Ishikawa (cell line): ENCODE measurements at regions not wholly inside any gene's neighbourhood (a gene's known extent, or its start where the extent isn't known, plus 50 kb on each side); places are given as distances from the start of the nearest gene placed in this dataset.

Experiments
- CEBPB ChIP-seq: IDR thresholded peaks from 2 replicates; pipeline ENCODE4 v1.6.1; 2012
- EGR1 ChIP-seq: IDR thresholded peaks from 2 replicates; pipeline ENCODE4 v1.6.1; 2012
- EP300 ChIP-seq: IDR thresholded peaks from 2 replicates; pipeline ENCODE4 v1.6.1; 2012; ENCODE audit warnings: borderline replicate concordance
- RAD21 ChIP-seq: IDR thresholded peaks from 2 replicates; pipeline ENCODE4 v1.6.1; 2012; ENCODE audit warnings: low read depth
- TAF1 ChIP-seq: IDR thresholded peaks from 2 replicates; pipeline ENCODE4 v1.6.1; 2012; ENCODE audit warnings: low read depth, mild to moderate bottlenecking
- TCF12 ChIP-seq: IDR thresholded peaks from 2 replicates; pipeline ENCODE4 v1.6.1; 2012; ENCODE audit warnings: low read depth
- YY1 ChIP-seq: IDR thresholded peaks from 2 replicates; pipeline ENCODE4 v1.6.1; 2012; ENCODE audit warnings: low read depth
- TF ChIP-seq, protein P1 (sequence below): IDR thresholded peaks from 2 replicates; pipeline ENCODE4 v1.6.1; 2012
- TF ChIP-seq, protein P2 (sequence below): IDR thresholded peaks from 2 replicates; pipeline ENCODE4 v1.6.1; 2012
- TF ChIP-seq, protein P3 (sequence below): IDR thresholded peaks from 2 replicates; pipeline ENCODE4 v1.6.1; 2012; ENCODE audit warnings: low read depth, mild to moderate bottlenecking

DNA sequence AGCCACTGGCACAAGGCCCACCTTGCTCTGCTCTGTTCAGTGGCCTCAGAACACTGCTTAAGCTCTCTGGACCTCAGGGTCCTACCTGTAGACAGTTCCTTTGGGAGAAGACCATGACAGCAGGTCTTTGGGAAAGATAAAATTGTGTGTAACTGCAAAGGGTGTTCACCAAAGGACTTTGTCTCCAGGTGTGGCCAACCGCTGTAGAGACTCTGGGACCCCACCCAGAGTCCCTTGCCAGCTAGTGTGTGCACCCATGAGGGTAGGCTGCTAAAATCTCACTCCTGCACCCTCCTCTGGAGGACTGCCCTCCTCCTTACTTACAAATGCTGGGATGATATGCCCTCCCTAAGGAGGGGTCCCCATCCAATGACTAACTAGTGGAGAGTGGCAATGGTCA is 211.2 kb downstream of the TSHZ3 start:
- TF ChIP-seq CEBPB = no peak
- TF ChIP-seq, protein P1, sequence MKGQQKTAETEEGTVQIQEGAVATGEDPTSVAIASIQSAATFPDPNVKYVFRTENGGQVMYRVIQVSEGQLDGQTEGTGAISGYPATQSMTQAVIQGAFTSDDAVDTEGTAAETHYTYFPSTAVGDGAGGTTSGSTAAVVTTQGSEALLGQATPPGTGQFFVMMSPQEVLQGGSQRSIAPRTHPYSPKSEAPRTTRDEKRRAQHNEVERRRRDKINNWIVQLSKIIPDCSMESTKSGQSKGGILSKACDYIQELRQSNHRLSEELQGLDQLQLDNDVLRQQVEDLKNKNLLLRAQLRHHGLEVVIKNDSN = no peak
- no peak for TF ChIP-seq RAD21
- TF ChIP-seq, protein P2, sequence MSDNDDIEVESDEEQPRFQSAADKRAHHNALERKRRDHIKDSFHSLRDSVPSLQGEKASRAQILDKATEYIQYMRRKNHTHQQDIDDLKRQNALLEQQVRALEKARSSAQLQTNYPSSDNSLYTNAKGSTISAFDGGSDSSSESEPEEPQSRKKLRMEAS = no peak
- no peak for TF ChIP-seq YY1
- TF ChIP-seq EP300 = no peak
- TF ChIP-seq, protein P3, sequence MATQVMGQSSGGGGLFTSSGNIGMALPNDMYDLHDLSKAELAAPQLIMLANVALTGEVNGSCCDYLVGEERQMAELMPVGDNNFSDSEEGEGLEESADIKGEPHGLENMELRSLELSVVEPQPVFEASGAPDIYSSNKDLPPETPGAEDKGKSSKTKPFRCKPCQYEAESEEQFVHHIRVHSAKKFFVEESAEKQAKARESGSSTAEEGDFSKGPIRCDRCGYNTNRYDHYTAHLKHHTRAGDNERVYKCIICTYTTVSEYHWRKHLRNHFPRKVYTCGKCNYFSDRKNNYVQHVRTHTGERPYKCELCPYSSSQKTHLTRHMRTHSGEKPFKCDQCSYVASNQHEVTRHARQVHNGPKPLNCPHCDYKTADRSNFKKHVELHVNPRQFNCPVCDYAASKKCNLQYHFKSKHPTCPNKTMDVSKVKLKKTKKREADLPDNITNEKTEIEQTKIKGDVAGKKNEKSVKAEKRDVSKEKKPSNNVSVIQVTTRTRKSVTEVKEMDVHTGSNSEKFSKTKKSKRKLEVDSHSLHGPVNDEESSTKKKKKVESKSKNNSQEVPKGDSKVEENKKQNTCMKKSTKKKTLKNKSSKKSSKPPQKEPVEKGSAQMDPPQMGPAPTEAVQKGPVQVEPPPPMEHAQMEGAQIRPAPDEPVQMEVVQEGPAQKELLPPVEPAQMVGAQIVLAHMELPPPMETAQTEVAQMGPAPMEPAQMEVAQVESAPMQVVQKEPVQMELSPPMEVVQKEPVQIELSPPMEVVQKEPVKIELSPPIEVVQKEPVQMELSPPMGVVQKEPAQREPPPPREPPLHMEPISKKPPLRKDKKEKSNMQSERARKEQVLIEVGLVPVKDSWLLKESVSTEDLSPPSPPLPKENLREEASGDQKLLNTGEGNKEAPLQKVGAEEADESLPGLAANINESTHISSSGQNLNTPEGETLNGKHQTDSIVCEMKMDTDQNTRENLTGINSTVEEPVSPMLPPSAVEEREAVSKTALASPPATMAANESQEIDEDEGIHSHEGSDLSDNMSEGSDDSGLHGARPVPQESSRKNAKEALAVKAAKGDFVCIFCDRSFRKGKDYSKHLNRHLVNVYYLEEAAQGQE = no peak
- no peak for TF ChIP-seq TAF1
- no peak for TF ChIP-seq TCF12
- no peak for TF ChIP-seq EGR1
